Endothelial cell (in vitro differentiated cells): ENCODE measurements at regions not wholly inside any gene's neighbourhood (a gene's known extent, or its start where the extent isn't known, plus 50 kb on each side); places are given as distances from the start of the nearest gene placed in this dataset.

ENCODE experiments used
- DNase-seq: peaks from one replicate; pipeline ENCODE4 v3.0.0; 2021; ENCODE audit warnings: low spot score
- H3K27ac Mint-ChIP-seq: one replicate; pipeline ENCODE4 v1.8.0; 2021; ENCODE audit warnings: mixed read lengths, inconsistent platforms; ENCODE audit not compliant: unreplicated experiment
- H3K27me3 Mint-ChIP-seq: one replicate; pipeline ENCODE4 v1.8.0; 2021; ENCODE audit warnings: mild to moderate bottlenecking, moderate library complexity, mixed read lengths, inconsistent platforms; ENCODE audit not compliant: unreplicated experiment
- H3K36me3 Mint-ChIP-seq: one replicate; pipeline ENCODE4 v1.8.0; 2021; ENCODE audit warnings: mild to moderate bottlenecking, low read depth, mixed read lengths, inconsistent platforms; ENCODE audit not compliant: unreplicated experiment
- H3K4me1 Mint-ChIP-seq: one replicate; pipeline ENCODE4 v1.8.0; 2021; ENCODE audit warnings: mild to moderate bottlenecking, mixed read lengths, inconsistent platforms; ENCODE audit not compliant: unreplicated experiment
- H3K4me3 Mint-ChIP-seq: one replicate; pipeline ENCODE4 v1.8.0; 2021; ENCODE audit warnings: mild to moderate bottlenecking, mixed read lengths, inconsistent platforms; ENCODE audit not compliant: unreplicated experiment
- H3K9me3 Mint-ChIP-seq: one replicate; pipeline ENCODE4 v1.8.0; 2021; ENCODE audit warnings: mixed read lengths, inconsistent platforms; ENCODE audit not compliant: unreplicated experiment
- CTCF ChIP-seq: fragments of 200-600 bp; sonication (generic); IDR thresholded peaks from one replicate; pipeline ENCODE4 v1.5.0; 2021; ENCODE audit warnings: antibody characterized with exemption; ENCODE audit not compliant: unreplicated experiment

DNA sequence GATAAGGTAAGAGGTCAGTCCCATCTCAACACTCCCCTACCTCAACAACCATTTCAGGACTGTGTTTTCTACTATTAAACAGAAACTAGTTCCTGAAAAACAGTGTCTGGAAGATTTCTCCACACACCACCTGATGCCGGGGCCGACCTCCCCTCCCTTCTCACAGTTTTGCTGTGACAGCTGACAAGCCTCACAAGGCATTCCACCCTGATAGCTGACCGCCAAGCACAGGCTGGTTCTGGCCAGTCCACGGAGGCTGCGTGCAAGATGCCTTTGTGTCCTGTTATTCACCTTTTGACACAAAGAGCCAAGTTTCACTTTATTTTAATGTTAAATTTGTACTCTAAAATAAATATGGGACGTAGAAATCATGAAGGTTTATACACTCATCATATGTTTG is 758.6 kb downstream of the PDHA2 start:
- no peaks in the 10 kb centered on the region for H3K36me3 Mint-ChIP-seq
- no peak overlapping the region for H3K4me3 Mint-ChIP-seq
- H3K4me1 Mint-ChIP-seq: peaks cover 12% of the 10 kb centered on the region
- no peak for TF ChIP-seq CTCF
- H3K9me3 Mint-ChIP-seq: no peaks in the 10 kb centered on the region
- peaks cover 2% of the 10 kb centered on the region for H3K27me3 Mint-ChIP-seq
- no peak for DNase-seq
- no peak overlapping the region for H3K27ac Mint-ChIP-seq

DNA sequence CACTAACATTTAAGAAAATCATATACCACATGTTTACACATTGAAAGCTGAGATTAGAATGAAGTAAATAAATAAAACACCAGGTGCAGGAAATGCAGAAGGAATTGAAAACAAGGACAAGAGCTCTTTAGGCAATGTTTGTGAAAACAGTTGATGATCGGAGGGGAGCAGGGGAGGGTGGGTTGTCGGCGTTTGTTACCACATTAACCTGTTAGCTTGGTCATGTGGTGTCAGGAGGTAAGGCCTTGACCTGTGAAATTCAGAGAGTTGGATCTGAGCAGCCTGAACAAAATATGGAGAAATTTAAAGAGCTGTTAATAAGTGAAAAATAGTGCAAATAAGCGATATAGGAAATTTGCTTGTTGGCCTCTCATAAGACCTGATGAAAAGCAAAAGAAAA is 759.9 kb downstream of the PDHA2 start:
- Mint-ChIP-seq H3K9me3 (no peaks in the 10 kb centered on the region), H3K27ac (peak overlapping the region; percentile 46), H3K4me3 (no peak overlapping the region), H3K4me1 (peaks cover 12% of the 10 kb centered on the region), H3K36me3 (no peaks in the 10 kb centered on the region), H3K27me3 (peaks cover 2% of the 10 kb centered on the region)
- DNase-seq: no peak
- no peak for TF ChIP-seq CTCF

DNA sequence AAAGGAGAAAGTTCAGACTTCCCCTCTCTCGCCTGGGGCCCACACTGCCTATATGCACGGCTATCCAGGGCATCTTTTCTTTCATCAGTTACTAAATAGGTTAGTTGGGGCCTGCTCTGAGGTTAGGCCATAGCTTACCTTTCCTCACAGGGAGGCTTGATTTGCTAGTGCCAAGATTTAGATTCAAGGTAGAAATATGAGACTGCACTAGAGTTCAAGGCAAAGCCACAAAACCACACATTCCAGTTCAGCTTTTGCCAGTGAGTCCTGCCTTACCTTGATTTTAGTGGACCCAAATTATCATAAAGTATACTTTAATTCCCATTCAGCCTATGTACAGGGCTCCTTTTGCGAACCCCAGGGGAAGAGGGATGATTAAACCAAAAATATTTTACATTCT is 762.8 kb downstream of the PDHA2 start:
- DNase-seq: no peak
- H3K27me3 Mint-ChIP-seq: no peaks in the 10 kb centered on the region
- H3K4me1 Mint-ChIP-seq: peaks cover 12% of the 10 kb centered on the region
- H3K27ac Mint-ChIP-seq: no peak overlapping the region
- H3K9me3 Mint-ChIP-seq: no peaks in the 10 kb centered on the region
- TF ChIP-seq CTCF: no peak
- H3K4me3 Mint-ChIP-seq: no peak overlapping the region
- no peaks in the 10 kb centered on the region for H3K36me3 Mint-ChIP-seq

DNA sequence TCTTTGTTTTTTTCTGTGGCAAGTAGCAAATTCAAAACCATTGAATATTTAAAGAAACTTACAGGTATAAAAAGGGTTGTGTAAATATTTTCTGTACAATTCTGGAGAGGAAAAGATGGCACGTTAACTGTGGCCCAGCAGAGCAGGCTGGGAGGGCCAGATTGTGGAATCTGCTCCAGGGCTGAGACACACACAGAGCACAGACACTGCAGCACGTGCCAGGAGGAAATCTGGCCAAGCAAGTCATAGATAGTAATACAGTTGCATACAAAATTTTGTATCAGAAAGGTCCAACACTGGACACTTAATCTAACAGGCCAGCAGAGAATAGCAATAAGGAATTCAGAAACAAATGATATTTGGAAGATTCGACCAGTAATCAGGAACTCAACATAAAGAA is 763.7 kb downstream of the PDHA2 start:
- no peaks in the 10 kb centered on the region for H3K27me3 Mint-ChIP-seq
- no peak overlapping the region for H3K27ac Mint-ChIP-seq
- H3K4me3 Mint-ChIP-seq: no peak overlapping the region
- H3K4me1 Mint-ChIP-seq: peaks cover 12% of the 10 kb centered on the region
- no peaks in the 10 kb centered on the region for H3K9me3 Mint-ChIP-seq
- H3K36me3 Mint-ChIP-seq: no peaks in the 10 kb centered on the region
- no peak for TF ChIP-seq CTCF
- DNase-seq: no peak

GRCh38 chr4:96606451-96606850 is 766.6 kb downstream of the PDHA2 start:
- H3K4me3 Mint-ChIP-seq: no peak overlapping the region
- no peak for DNase-seq
- no peaks in the 10 kb centered on the region for H3K4me1 Mint-ChIP-seq
- H3K27me3 Mint-ChIP-seq: no peaks in the 10 kb centered on the region
- no peak overlapping the region for H3K27ac Mint-ChIP-seq
- H3K36me3 Mint-ChIP-seq: no peaks in the 10 kb centered on the region
- no peaks in the 10 kb centered on the region for H3K9me3 Mint-ChIP-seq
- TF ChIP-seq CTCF: no peak
